ENCODE measurements at regions not wholly inside any gene's neighbourhood (a gene's known extent, or its start where the extent isn't known, plus 50 kb on each side); places are given as distances from the start of the nearest gene placed in this dataset.

DNA sequence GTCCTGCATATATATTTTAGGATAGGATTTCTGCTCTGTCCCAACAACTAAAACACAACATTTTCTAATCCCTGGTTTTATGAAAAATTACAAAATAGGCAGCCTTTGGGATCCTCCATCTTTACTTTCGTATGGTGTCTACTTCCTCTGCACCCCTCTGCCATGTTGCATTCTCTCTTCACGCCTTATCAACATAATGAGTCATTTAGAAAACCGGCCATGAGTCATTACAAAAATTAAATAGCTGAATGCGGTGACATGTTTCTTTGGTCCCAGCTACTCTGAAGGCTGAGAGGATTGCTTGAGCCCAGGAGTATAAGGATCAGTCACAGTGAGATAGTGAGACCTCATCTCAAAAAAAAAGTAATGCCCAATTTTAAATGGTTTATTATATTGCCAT lies 148.1 kb upstream of the CELF2 start:
- TF ChIP-seq GATA2 (IDR thresholded peaks at IDR 0.05; ENCODE audit: low read depth, low read length) (no peak), GATA3 (IDR thresholded peaks at IDR 0.05; ENCODE audit: low read depth, low read length) (no peak)

- TF ChIP-seq GATA3 (IDR thresholded peaks at IDR 0.05; ENCODE audit: low read depth, low read length) (no peak), GATA2 (IDR thresholded peaks at IDR 0.05; ENCODE audit: low read depth, low read length) (no peak)
These were observed 147.0 kb upstream of the CELF2 start for GRCh38 chr10:10870523-10871241.

DNA sequence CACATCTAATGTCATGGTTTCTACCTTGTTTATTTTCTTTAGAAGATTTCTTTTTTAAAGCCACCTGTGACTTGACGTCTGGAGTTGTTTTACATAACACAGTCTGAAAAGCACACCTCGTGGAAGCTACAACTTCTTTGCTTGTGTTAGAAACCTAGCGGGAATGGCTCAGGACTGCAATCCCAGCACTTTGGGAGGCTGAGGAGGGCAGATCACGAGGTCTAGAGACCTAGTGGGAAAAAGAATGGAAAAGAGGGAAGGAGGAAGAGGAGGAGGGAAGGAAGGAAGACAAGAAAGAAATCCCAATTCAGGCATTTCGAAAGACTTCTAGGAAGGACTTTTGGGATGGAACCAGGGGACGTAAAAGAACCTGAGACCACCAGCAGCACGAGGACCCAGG lies 146.3 kb upstream of the CELF2 start:
- no peak for TF ChIP-seq GATA2 (IDR thresholded peaks at IDR 0.05; ENCODE audit: low read depth, low read length)
- no peak for TF ChIP-seq GATA3 (IDR thresholded peaks at IDR 0.05; ENCODE audit: low read depth, low read length)

DNA sequence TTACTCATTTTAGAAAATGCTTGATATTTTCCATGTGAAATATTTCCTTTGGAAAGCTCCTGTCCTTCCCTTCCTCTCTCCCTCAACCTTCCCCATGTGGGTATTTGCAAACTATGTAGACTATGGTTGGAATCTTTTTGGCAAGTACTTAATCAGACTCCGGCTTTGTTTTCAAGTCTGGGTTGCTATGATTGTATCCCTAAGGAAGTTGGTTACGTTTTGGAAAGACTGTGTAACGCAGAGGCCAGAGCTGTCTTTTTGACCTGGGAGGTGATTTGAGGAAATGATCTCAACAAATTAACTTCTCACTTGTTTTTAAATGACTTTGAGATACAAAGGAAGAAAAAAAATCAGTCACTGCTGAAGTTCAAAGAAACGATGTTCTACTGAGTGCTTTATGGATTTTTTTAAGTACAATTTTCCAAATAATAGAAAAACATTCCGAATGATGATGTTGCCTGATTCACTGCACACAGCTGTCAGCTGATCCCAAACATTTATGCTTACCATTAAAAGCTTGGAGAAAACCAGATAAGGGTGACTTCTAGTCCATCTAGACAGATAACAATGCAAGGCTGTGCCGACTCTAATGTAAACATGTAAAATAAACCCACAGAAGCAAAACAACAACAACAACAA lies 145.5 kb upstream of the CELF2 start:
- TF ChIP-seq GATA3 (IDR thresholded peaks at IDR 0.05; ENCODE audit: low read depth, low read length): no peak
- no peak for TF ChIP-seq GATA2 (IDR thresholded peaks at IDR 0.05; ENCODE audit: low read depth, low read length)

- TF ChIP-seq GATA2 (IDR thresholded peaks at IDR 0.05; ENCODE audit: low read depth, low read length) (no peak), GATA3 (IDR thresholded peaks at IDR 0.05; ENCODE audit: low read depth, low read length) (no peak)
These were observed 144.9 kb upstream of the CELF2 start for GRCh38 chr10:10872764-10873163.

DNA sequence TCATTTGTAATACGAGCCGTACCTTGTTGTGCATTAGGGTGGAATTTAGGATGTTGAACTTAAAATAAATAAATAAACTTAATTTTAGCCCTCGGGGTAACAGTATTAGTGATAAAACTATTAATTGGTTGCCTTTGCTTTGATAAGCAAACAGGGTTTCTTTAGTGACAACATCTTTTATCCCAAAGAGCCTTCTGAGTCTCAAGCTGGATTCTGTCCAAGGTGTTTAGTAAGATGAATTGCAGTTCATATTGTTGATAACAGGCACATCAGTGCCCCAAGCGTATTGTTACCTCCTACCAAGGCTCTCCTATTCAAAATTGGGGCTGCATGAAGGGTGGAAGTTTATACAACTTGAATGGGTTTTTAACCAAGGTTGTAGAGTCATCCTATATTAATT lies 144.4 kb upstream of the CELF2 start:
- TF ChIP-seq GATA2 (IDR thresholded peaks at IDR 0.05; ENCODE audit: low read depth, low read length): no peak
- TF ChIP-seq GATA3 (IDR thresholded peaks at IDR 0.05; ENCODE audit: low read depth, low read length): no peak

DNA sequence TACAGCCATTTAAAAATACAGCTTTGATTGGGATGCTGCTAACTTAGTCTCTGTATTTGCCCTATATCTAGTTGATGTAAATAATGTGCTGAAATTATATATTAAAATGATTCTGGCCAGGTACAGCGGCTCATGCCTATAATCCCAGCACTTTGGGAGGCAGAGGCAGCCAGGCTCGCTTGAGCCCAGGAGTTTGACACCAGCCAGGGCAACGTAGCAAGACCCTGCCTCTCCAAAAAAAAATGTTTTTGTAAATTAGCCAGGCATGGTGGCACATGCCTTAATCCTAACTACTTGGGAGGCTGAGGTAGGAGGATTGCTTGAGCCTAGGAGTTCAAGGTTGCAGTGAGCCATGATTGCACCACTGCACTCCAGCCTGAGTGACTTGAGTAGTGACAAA lies 143.8 kb upstream of the CELF2 start:
- TF ChIP-seq GATA2 (IDR thresholded peaks at IDR 0.05; ENCODE audit: low read depth, low read length) (no peak), GATA3 (IDR thresholded peaks at IDR 0.05; ENCODE audit: low read depth, low read length) (no peak)

DNA sequence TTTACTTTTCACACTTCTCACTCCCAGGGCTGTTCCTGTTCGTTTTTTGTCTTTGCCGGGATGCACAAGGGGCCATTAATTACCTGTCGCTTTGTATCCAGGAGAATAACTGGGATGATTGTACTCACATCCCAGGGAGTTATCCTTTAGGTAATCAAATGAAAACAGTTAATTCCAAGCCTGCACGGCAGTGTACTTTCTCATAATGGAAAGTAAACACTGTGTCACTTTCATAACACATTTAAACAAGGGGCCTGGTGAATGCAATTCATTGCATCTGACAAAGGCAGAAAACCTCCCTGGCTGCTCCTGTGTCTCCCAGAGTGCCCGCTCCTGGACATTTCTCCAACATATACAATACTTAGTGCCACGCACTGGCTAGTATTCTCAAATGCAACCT lies 138.7 kb upstream of the CELF2 start:
- TF ChIP-seq GATA3 (IDR thresholded peaks at IDR 0.05; ENCODE audit: low read depth, low read length): no peak
- no peak for TF ChIP-seq GATA2 (IDR thresholded peaks at IDR 0.05; ENCODE audit: low read depth, low read length)

- TF ChIP-seq GATA2 (IDR thresholded peaks at IDR 0.05; ENCODE audit: low read depth, low read length): no peak
- no peak for TF ChIP-seq GATA3 (IDR thresholded peaks at IDR 0.05; ENCODE audit: low read depth, low read length)
These were observed 136.4 kb upstream of the CELF2 start for GRCh38 chr10:10881117-10881813.

DNA sequence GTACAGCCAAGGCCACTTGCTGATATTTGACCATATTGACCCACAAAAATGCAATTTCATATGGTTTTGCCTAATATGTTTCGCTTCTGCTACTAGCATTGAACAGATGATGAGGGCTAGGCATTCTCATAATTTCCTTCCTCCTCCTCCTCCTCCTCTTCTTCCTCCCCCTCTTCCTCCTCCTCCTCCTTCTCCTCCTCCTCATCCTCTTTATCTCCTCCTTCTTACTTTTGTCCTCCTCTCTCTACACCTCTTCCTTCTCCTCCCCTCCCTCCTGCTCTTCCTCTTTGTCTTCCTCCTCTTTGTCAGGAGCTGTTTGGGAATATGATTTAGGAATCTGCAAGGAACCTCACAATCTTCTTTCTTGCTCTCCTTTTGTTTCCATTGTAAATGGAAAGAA lies 133.9 kb upstream of the CELF2 start:
- TF ChIP-seq GATA3 (IDR thresholded peaks at IDR 0.05; ENCODE audit: low read depth, low read length): no peak
- no peak for TF ChIP-seq GATA2 (IDR thresholded peaks at IDR 0.05; ENCODE audit: low read depth, low read length)

DNA sequence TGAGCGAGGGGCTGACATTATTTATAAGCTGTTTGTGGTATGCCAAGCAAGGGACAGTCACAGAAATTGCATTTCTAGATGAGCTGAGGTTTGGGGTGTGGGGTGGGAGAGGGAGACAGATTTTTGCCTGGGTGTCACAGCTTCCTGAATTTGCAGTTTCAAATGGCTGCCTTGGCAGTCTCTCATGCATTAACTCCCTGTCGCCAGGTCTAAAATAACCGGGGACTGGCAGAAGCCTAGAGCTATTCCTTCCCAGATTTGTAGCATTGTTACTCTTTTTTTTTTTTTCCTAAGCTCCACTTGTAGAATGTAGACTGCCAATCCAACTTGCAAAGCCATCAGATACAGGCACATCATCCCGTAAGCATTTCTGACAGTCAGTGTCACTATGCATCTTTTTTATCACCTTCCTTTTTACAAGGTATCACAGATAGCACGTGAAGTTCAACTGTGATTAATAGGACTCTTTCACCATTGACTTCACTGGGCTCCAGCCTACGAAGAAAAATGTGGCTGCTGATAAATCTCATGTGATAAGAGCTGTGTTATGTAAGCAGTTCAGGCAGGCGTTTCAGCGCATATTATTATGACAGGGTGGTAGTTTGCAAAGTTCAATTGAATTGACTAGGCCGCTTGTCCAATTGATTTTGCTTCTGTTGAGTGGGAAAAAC lies 130.7 kb upstream of the CELF2 start:
- TF ChIP-seq GATA3 (IDR thresholded peaks at IDR 0.05; ENCODE audit: low read depth, low read length) (no peak), GATA2 (IDR thresholded peaks at IDR 0.05; ENCODE audit: low read depth, low read length) (no peak)

DNA sequence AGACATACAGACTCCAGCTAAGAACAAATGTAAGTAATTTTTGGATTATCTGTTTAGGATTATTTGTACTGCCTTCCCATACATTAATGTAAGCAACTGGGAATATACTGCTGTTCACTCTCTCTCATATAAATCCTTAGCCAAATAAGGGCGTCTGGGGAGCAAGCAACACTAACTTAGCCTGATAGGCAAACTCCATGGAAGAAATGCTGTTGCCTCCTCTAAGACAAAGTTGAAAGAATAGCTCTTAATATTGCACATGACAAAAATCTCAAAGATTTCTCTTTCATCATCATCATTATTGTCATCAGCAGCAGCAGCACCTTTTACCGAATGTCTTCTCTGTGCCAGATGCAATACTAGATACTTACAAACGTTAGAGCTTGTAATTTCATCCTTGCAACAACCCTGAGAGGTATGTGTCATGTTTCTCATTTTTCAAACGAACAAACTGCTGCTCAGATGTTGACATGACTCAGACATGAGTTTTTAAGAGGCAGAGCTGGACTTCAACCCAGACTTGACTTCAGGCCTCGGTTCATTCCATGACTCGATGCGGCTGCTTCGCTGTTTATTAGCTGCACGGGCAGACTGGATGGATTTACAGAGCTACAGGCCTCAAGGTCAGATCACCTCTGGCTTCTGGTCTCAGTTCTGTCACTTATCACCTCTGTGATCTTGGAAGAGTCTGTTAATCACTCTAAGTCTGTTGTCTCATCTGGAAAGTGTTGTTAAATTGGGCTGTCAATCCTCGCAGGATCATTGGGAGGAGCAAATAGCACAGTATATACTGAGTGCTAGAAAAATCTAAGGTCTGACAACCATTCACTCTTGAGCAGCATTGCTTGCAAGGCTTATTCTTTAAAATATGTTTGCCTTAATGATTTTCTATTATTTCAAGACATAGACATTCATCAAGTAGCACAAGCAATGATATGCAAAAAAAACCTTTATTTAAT lies 126.3 kb upstream of the CELF2 start:
- TF ChIP-seq GATA2 (IDR thresholded peaks at IDR 0.05; ENCODE audit: low read depth, low read length) (no peak), GATA3 (IDR thresholded peaks at IDR 0.05; ENCODE audit: low read depth, low read length) (no peak)

DNA sequence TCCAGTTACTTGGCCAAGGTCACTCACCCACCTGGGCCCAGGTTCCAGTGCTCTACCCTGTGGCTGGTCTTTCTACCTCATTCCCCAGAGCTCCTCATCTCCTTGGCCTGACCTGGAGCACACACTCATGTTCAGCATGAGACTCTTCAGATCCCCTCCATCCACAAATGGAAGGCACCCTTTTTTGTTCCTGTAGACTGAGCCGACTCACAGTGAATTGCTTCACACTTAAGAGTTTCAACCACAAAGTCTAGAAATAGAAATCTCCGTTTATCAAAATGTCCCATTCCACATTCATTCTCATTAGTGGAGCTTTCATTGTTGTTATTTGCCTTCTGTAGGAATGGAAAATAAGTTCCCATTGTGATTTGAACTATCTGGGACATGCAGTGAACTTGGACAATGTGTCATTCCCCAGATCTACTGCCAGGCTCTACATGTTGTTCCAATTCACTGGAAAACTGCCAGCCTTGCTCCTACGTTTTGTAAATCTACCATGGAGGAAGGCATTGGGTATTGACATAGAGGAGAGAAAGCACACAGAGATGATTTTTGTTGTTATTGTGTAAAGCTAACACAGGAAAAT lies 125.3 kb upstream of the CELF2 start:
- TF ChIP-seq GATA3 (IDR thresholded peaks at IDR 0.05; ENCODE audit: low read depth, low read length) (no peak), GATA2 (IDR thresholded peaks at IDR 0.05; ENCODE audit: low read depth, low read length) (no peak)

Measured in SH-SY5Y (cell line).